Lower leg skin (tissue), 3 donors: ENCODE measurements at regions not wholly inside any gene's neighbourhood (a gene's known extent, or its start where the extent isn't known, plus 50 kb on each side); places are given as distances from the start of the nearest gene placed in this dataset.

ENCODE experiments used
- POLR2A ChIP-seq, 2 donors: fragments of 450-650 bp; IDR thresholded peaks; one replicate each; pipeline ENCODE4 v1.6.1; 2016 to 2017; ENCODE audit warnings: antibody characterized with exemption in 2 of 2, mild to moderate bottlenecking in 1 of 2, moderate library complexity in 1 of 2
- TF ChIP-seq, protein P1 (sequence below), 3 donors: fragments of 450-650 bp; IDR thresholded peaks; one replicate each; pipeline ENCODE4 v1.5.1; 2016; ENCODE audit warnings: antibody characterized with exemption in 3 of 3, mild to moderate bottlenecking in 3 of 3, moderate library complexity in 2 of 3

DNA sequence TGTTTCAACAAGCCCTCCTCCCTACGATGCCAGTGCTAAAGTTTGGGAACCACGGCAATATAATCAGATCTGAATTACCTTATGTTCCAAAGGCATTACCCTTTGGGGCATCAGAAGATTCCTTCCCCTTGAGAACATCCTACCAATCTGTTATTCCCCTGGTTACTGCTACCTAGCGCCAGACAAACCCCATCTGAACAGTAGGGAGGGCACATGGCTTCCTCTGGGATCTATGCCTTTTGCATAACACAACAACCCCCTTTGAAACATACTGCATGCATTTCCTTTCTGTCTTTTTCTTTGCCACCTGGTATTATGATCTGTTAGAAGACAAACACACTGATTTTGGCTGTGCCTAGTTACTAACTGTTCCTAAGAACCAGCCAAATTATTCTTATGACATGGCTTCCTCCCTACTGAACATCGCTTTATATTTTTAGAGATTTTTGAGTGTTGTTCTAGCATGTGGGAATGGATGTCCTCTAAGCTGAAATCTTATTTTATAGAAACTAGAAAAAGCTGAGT, 103.9 kb upstream of the DAPK1 start:
- TF ChIP-seq, protein P1, sequence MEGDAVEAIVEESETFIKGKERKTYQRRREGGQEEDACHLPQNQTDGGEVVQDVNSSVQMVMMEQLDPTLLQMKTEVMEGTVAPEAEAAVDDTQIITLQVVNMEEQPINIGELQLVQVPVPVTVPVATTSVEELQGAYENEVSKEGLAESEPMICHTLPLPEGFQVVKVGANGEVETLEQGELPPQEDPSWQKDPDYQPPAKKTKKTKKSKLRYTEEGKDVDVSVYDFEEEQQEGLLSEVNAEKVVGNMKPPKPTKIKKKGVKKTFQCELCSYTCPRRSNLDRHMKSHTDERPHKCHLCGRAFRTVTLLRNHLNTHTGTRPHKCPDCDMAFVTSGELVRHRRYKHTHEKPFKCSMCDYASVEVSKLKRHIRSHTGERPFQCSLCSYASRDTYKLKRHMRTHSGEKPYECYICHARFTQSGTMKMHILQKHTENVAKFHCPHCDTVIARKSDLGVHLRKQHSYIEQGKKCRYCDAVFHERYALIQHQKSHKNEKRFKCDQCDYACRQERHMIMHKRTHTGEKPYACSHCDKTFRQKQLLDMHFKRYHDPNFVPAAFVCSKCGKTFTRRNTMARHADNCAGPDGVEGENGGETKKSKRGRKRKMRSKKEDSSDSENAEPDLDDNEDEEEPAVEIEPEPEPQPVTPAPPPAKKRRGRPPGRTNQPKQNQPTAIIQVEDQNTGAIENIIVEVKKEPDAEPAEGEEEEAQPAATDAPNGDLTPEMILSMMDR (IDR thresholded peaks at IDR 0.05), result no peak
- no peak for TF ChIP-seq POLR2A (IDR thresholded peaks at IDR 0.05)
